Muscle layer of colon (tissue), 2 donors: ENCODE measurements at regions not wholly inside any gene's neighbourhood (a gene's known extent, or its start where the extent isn't known, plus 50 kb on each side); places are given as distances from the start of the nearest gene placed in this dataset.

Source experiments
- H3K27ac ChIP-seq: one replicate; pipeline ENCODE4 v1.7.0; 2013; ENCODE audit warnings: low read depth, mild to moderate bottlenecking, low read length, moderate library complexity
- H3K27me3 ChIP-seq, 2 donors: one replicate each; pipeline ENCODE4 v1.7.0; 2013; ENCODE audit warnings: low read length in 2 of 2, mild to moderate bottlenecking in 2 of 2; ENCODE audit not compliant: insufficient read depth in 2 of 2, control insufficient read depth in 1 of 2
- H3K36me3 ChIP-seq: one replicate; pipeline ENCODE4 v1.7.0; 2013; ENCODE audit warnings: mild to moderate bottlenecking, low read length; ENCODE audit not compliant: insufficient read depth
- H3K4me1 ChIP-seq: one replicate; pipeline ENCODE4 v1.7.0; 2013; ENCODE audit warnings: mild to moderate bottlenecking, low read length; ENCODE audit not compliant: insufficient read depth
- H3K4me3 ChIP-seq, 2 donors: one replicate each; pipeline ENCODE4 v1.7.0; 2013; ENCODE audit warnings: low read length in 2 of 2, low read depth in 1 of 2, mild to moderate bottlenecking in 1 of 2, moderate library complexity in 1 of 2
- H3K9ac ChIP-seq: one replicate; pipeline ENCODE4 v1.7.0; 2013; ENCODE audit warnings: low read length
- H3K9me3 ChIP-seq: one replicate; pipeline ENCODE4 v1.7.0; 2013; ENCODE audit warnings: mild to moderate bottlenecking, low read length
- donor health status: abdominal sarcoma.
- donor health status: Adenocarcinoma of cecum.

DNA sequence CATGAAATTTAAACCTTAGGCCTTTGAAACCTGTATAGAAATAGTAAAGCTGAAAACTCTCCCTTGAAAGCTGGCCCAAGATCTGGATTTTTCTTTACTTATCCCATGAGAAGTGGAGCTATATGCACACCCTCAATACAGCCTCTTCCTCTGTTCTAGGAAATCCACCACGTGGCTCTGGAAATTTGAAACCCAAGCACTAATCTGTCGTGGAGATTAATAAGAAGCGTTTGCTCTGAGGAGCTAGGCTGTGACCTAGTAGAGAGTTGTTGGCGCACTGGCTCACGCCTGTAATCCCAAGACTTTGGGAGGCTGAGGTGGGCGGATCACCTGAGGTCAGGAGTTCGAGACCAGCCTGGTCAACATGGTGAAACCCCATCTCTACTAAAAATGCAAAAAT, 291.3 kb upstream of the PLXNA2 start:
- Histone ChIP-seq H3K36me3 (no peaks in the 10 kb centered on the region), H3K4me3 (no peak overlapping the region), H3K9ac (no peak overlapping the region), H3K9me3 (no peaks in the 10 kb centered on the region), H3K27me3 (no peaks in the 10 kb centered on the region), H3K27ac (no peak overlapping the region), H3K4me1 (peaks cover 6% of the 10 kb centered on the region)

- Histone ChIP-seq H3K4me1 (peaks cover 6% of the 10 kb centered on the region), H3K9me3 (no peaks in the 10 kb centered on the region), H3K27me3 (no peaks in the 10 kb centered on the region), H3K4me3 (no peak overlapping the region), H3K9ac (no peak overlapping the region), H3K36me3 (no peaks in the 10 kb centered on the region), H3K27ac (no peak overlapping the region)
These were observed 292.0 kb upstream of the PLXNA2 start for GRCh38 chr1:208536212-208536611.

DNA sequence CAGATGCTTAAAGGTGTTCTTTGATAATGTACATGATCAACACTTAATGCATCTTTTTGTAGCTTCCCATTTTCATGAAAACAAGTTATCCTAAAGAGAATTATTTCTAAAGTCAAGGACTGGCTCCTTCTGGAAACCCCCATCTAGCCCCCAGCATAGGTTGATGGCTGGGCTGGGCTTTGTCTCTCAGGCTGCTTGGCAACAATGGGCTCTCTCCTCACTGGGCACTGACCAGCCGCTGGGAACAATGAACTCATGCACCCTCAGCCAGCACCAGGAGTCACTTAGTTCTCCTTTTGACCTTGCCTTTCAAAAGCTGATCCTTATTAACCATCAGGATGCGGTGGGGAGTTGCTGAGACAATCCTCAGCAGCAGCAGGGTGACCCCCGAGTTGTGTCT, 293.0 kb upstream of the PLXNA2 start:
- Histone ChIP-seq H3K9me3 (no peaks in the 10 kb centered on the region), H3K36me3 (no peaks in the 10 kb centered on the region), H3K4me3 (no peak overlapping the region), H3K4me1 (peaks cover 6% of the 10 kb centered on the region), H3K27me3 (no peaks in the 10 kb centered on the region), H3K27ac (no peak overlapping the region), H3K9ac (no peak overlapping the region)

- no peak overlapping the region for H3K27ac ChIP-seq
- H3K9me3 ChIP-seq, result no peaks in the 10 kb centered on the region
- no peaks in the 10 kb centered on the region for H3K27me3 ChIP-seq
- H3K4me3 ChIP-seq, result no peak overlapping the region
- H3K36me3 ChIP-seq, result no peaks in the 10 kb centered on the region
- no peak overlapping the region for H3K9ac ChIP-seq
- peaks cover 6% of the 10 kb centered on the region for H3K4me1 ChIP-seq
These were observed 293.9 kb upstream of the PLXNA2 start for GRCh38 chr1:208538078-208538477.

DNA sequence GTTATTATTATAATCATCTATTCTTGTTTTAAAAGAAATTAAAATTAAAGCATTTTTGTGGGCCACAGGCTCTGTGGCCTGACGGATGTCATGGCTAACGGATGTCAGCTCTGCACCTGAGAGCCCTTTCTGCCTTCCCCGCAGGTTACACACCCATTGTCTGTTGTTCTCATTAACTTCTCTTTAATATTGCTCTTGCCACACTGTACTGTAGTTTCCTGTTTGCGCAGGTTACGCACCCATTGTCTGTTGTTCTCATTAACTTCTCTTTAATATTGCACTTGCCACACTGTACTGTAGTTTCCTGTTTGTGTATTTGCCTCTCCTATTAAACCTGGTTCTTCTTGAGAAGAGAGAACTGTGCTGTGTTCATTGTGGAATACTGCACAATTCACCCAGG, 294.4 kb upstream of the PLXNA2 start:
- Histone ChIP-seq H3K36me3 (no peaks in the 10 kb centered on the region), H3K4me1 (peaks cover 6% of the 10 kb centered on the region), H3K4me3 (no peak overlapping the region), H3K9me3 (no peaks in the 10 kb centered on the region), H3K27ac (no peak overlapping the region), H3K27me3 (no peaks in the 10 kb centered on the region), H3K9ac (no peak overlapping the region)

DNA sequence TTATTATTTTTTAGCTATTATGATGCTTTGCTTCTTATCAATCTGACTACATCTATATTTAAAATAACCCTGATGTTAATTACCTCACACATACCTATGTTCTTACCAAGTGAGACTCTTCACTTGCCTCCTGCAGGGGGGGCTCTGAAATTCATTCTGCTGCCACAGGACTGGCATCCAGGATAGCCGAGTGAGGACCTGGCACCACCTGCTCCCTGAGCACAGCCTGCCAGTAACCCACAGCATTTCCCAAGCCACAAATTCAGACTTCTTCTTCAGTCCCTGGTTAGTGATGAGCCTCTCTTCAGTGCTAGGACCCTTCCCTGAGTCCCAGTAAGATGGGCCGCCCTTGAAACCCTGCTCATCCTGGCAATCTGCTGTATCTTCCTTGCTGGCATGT, 296.5 kb upstream of the PLXNA2 start:
- H3K9ac ChIP-seq, result no peak overlapping the region
- no peaks in the 10 kb centered on the region for H3K9me3 ChIP-seq
- no peaks in the 10 kb centered on the region for H3K4me1 ChIP-seq
- H3K36me3 ChIP-seq, result no peaks in the 10 kb centered on the region
- no peaks in the 10 kb centered on the region for H3K27me3 ChIP-seq
- no peak overlapping the region for H3K27ac ChIP-seq
- no peak overlapping the region for H3K4me3 ChIP-seq

DNA sequence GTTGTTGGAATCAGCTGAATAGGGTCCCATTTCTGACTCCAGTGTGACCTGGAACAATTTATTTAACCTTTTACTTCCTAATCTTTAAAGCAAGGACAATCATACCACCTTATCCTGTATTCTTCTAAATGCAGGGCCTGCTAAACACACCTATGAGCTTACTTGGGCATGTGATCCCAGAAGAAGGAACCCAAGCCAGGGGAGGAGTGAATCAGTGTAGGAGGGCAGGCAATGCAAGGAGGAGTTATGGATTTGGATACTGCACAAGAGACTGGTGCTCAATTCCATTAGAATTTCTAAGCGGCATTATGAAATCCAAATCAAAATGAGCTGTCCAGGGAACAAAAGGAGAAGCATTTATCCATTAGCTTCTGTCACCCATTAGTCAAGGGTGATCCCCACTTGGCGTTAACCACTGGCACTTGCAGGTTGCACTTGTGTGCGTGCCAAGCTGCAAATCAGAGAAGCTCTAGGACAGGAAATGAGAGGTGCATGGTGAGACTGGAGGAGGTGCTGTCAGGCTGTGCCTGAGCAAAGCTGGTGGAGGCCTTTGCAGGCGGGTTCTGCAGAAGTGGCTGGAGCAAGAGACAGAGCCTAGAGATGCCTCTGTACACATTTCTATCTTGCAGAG, 297.2 kb upstream of the PLXNA2 start:
- no peak overlapping the region for H3K27ac ChIP-seq
- no peaks in the 10 kb centered on the region for H3K27me3 ChIP-seq
- no peaks in the 10 kb centered on the region for H3K36me3 ChIP-seq
- H3K4me3 ChIP-seq, result no peak overlapping the region
- no peaks in the 10 kb centered on the region for H3K9me3 ChIP-seq
- H3K9ac ChIP-seq, result no peak overlapping the region
- H3K4me1 ChIP-seq, result no peaks in the 10 kb centered on the region

GRCh38 chr1:208542309-208542708, 298.1 kb upstream of the PLXNA2 start:
- H3K36me3 ChIP-seq, result no peaks in the 10 kb centered on the region
- no peaks in the 10 kb centered on the region for H3K27me3 ChIP-seq
- no peak overlapping the region for H3K27ac ChIP-seq
- H3K9ac ChIP-seq, result no peak overlapping the region
- H3K9me3 ChIP-seq, result no peaks in the 10 kb centered on the region
- no peak overlapping the region for H3K4me3 ChIP-seq
- H3K4me1 ChIP-seq, result no peaks in the 10 kb centered on the region

DNA sequence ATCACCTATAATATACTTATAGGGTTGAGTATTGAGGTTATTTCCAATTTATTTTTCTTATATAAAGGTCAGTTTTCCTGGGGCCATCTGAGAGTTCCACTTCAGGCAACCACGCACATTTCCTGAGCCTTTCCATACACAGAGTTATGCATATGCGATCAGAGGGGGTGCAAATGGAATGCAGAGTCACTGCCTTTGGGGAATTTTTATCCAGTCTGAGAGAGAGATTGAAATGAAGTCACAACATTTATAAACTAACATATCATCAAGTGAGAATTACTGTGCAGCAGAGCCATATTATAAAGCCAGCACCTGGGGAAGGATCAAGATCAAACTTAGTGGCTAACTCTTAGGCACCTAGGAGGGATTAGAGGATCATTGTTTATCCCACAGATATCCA, 299.9 kb upstream of the PLXNA2 start:
- H3K4me3 ChIP-seq, result no peak overlapping the region
- H3K9me3 ChIP-seq, result no peaks in the 10 kb centered on the region
- H3K36me3 ChIP-seq, result no peaks in the 10 kb centered on the region
- no peaks in the 10 kb centered on the region for H3K4me1 ChIP-seq
- H3K27ac ChIP-seq, result no peak overlapping the region
- no peak overlapping the region for H3K9ac ChIP-seq
- H3K27me3 ChIP-seq, result no peaks in the 10 kb centered on the region

DNA sequence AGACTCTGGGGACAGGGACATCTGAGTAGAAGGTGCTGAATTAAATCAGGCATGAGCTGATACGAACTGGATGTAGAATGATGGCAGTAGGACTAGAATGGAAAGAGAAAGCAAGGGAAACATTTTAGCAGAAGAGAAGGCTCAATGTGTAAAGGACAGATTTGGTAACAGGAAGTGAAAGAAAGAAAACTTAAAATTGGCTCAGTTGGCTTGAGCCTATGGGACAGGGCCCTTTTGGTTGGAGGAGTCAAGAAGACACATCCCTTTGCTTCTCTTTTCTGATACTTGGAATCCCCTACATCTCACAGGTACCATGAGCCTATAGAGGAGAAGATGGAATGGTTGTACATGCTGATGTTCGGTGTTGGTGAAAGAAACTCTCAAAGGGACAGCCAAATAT, 300.6 kb upstream of the PLXNA2 start:
- Histone ChIP-seq H3K27me3 (no peaks in the 10 kb centered on the region), H3K4me3 (no peak overlapping the region), H3K9ac (no peak overlapping the region), H3K27ac (no peak overlapping the region), H3K36me3 (no peaks in the 10 kb centered on the region), H3K4me1 (no peaks in the 10 kb centered on the region), H3K9me3 (no peaks in the 10 kb centered on the region)

DNA sequence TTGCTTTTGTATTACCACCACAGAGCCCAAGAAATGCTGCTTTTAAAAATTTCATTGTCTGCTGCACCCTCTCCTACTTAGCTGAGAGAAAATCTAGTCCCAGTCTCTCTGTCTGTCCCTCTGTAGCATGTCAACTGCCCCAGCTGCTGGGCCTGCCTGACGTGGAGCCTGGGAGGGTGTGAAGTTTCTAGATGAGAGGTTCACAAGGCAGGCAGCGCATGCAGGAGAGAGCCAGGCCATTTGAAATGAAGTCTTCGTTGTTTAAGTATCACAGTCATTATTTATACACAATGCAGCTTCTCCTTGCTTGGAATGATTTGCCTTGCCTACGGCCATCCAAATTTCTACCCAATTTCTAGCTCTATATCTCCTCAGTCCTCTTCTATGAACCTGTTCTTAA, 306.8 kb upstream of the PLXNA2 start:
- Histone ChIP-seq H3K27me3 (no peaks in the 10 kb centered on the region), H3K36me3 (no peaks in the 10 kb centered on the region), H3K4me3 (no peak overlapping the region), H3K9me3 (no peaks in the 10 kb centered on the region), H3K4me1 (no peaks in the 10 kb centered on the region), H3K9ac (no peak overlapping the region), H3K27ac (no peak overlapping the region)

GRCh38 chr1:208551633-208552320, 307.6 kb upstream of the PLXNA2 start:
- H3K36me3 ChIP-seq, result no peaks in the 10 kb centered on the region
- H3K9me3 ChIP-seq, result no peaks in the 10 kb centered on the region
- H3K9ac ChIP-seq, result no peak overlapping the region
- H3K27ac ChIP-seq, result no peak overlapping the region
- no peaks in the 10 kb centered on the region for H3K27me3 ChIP-seq
- H3K4me3 ChIP-seq, result no peak overlapping the region
- no peaks in the 10 kb centered on the region for H3K4me1 ChIP-seq
